ENCODE measurements at regions not wholly inside any gene's neighbourhood (a gene's known extent, or its start where the extent isn't known, plus 50 kb on each side); places are given as distances from the start of the nearest gene placed in this dataset.

GRCh38 chr11:92477686-92478085 is 253.1 kb downstream of the FAT3 start:
- Histone ChIP-seq H3K27ac (ENCODE audit: low read depth, low read length) (no peak overlapping the region), H4K8ac (ENCODE audit: extremely low read depth, insufficient read depth, low read length) (no peak overlapping the region), H3K9ac (replicated peaks in 1 of 4; ENCODE audit: extremely low read depth in 1 of 4, low read depth in 3 of 4, low read length in 3 of 4) (no peak overlapping the region), H4K91ac (replicated peaks; ENCODE audit: insufficient read length, low read length) (no peak overlapping the region), H2BK20ac (ENCODE audit: low read length) (no peak overlapping the region), H3K56ac (replicated peaks; ENCODE audit: insufficient read length, low read depth, low read length) (no peak overlapping the region), H4K20me1 (replicated peaks in 1 of 2; ENCODE audit: control insufficient read depth in 1 of 2, insufficient read depth in 2 of 2, low read length in 2 of 2) (peaks cover 0 to 1% of the 10 kb centered on the region in 2 experiments), H3K4me1 (replicated peaks in 1 of 4; ENCODE audit: control insufficient read depth in 3 of 4, insufficient read depth in 4 of 4, low read length in 3 of 4) (peaks cover 0 to 3% (median under 1%) of the 10 kb centered on the region in 4 experiments; a peak in 3 of 7 replicates), H3K9me3 (ENCODE audit: insufficient read depth in 2 of 2, low read depth in 1 of 2, low read length in 1 of 2) (no peaks in the 10 kb centered on the region), H3K79me1 (ENCODE audit: low read depth, low read length) (no peaks in the 10 kb centered on the region; the same call in 1 of the 2 replicates), H3K23me2 (ENCODE audit: low read depth, low read length) (no peaks in the 10 kb centered on the region), H3K18ac (ENCODE audit: extremely low read depth, low read length) (no peak overlapping the region), H3K27me3 (replicated peaks in 1 of 4; ENCODE audit: control insufficient read depth in 3 of 4, extremely low read depth in 1 of 4, insufficient read depth in 3 of 4, low read length in 3 of 4) (no peaks in the 10 kb centered on the region), H3K79me2 (ENCODE audit: control insufficient read depth in 1 of 2, insufficient read depth in 2 of 2, low read length in 2 of 2) (no peaks in the 10 kb centered on the region), H3K23ac (ENCODE audit: insufficient read length) (no peak overlapping the region), H3K36me3 (ENCODE audit: control insufficient read depth in 2 of 4, insufficient read depth in 4 of 4, low read length in 3 of 4) (no peaks in the 10 kb centered on the region), H3K4ac (replicated peaks; ENCODE audit: insufficient read length, low read depth, low read length) (no peak overlapping the region), H3K4me2 (ENCODE audit: insufficient read depth in 1 of 2, low read depth in 2 of 2, low read length in 2 of 2) (no peak overlapping the region), H3K14ac (ENCODE audit: insufficient read length) (no peak overlapping the region), H2AK5ac (ENCODE audit: low read depth, low read length) (no peak overlapping the region), H3K4me3 (ENCODE audit: extremely low read depth in 1 of 4, insufficient read depth in 2 of 4, low read depth in 3 of 4, low read length in 4 of 4) (no peak overlapping the region), H4K5ac (ENCODE audit: insufficient read length, low read depth, low read length) (no peak overlapping the region), H2BK15ac (ENCODE audit: low read length) (no peak overlapping the region), H2AFZ (ENCODE audit: low read length) (no peak overlapping the region), H2BK12ac (ENCODE audit: low read depth, low read length) (no peak overlapping the region), H2BK5ac (ENCODE audit: low read depth, low read length) (no peak overlapping the region), H2BK120ac (replicated peaks; ENCODE audit: low read depth, low read length) (no peak overlapping the region)
- FAIRE-seq: no peak
- no peak for TF ChIP-seq SIX5 (IDR thresholded peaks at IDR 0.05; ENCODE audit: low read depth, low read length)
- TF ChIP-seq CBX8 (IDR thresholded peaks at IDR 0.05; ENCODE audit: borderline replicate concordance, low read depth, low read length): no peak
- no peak for TF ChIP-seq E2F6 (IDR thresholded peaks at IDR 0.05)
- TF ChIP-seq RNF2 (IDR thresholded peaks at IDR 0.05; ENCODE audit: borderline replicate concordance, low read depth, low read length, missing control alignments, poor library complexity, severe bottlenecking): no peak
- no peak for TF ChIP-seq CBX5 (IDR thresholded peaks at IDR 0.05; ENCODE audit: low read depth, low read length)
- no peak for TF ChIP-seq CHD1 (IDR thresholded peaks at IDR 0.05; ENCODE audit: low read depth, low read length)
- no peak for TF ChIP-seq ZNF274 (IDR thresholded peaks at IDR 0.05; ENCODE audit: borderline replicate concordance, extremely low read depth, low read length)
- TF ChIP-seq SIN3A (conservative IDR thresholded peaks at IDR 0.05 in 1 of 2, IDR thresholded peaks at IDR 0.05 in 1 of 2; ENCODE audit: low read depth in 1 of 2, low read length in 2 of 2): no peak
- no peak for TF ChIP-seq EZH2 (IDR thresholded peaks at IDR 0.05; ENCODE audit: low read depth, low read length, severe bottlenecking)
- TF ChIP-seq KDM5A (IDR thresholded peaks at IDR 0.05; ENCODE audit: low read length): no peak
- no peak for TF ChIP-seq RAD21 (IDR thresholded peaks at IDR 0.05 in 1 of 2, conservative IDR thresholded peaks at IDR 0.05 in 1 of 2; ENCODE audit: low read depth in 2 of 2, low read length in 2 of 2)
- no peak for TF ChIP-seq SP4 (IDR thresholded peaks at IDR 0.05; ENCODE audit: low read length)
- POLR2A ChIA-PET (ENCODE audit: partially characterized antibody): no interaction called here
- 95% methylated on average over 3 of the region's 3 CpGs; no CpG with 5 or more reads in 1 of the 2 experiments for WGBS, 2 experiments (ENCODE audit: extremely low coverage in 1 of 2, insufficient coverage in 1 of 2, insufficient read length in 1 of 2, insufficient replicate concordance in 2 of 2, low coverage in 1 of 2, low lambda C conversion rate in 2 of 2, missing lambda C conversion rate in 1 of 2)
- CTCF ChIA-PET (ENCODE audit: partially characterized antibody): interaction anchor here (1.0 kb wide), 1 partner anchor 10 kb away, joined by 4 read pairs; no protein-coding TSS in a partner anchor
- DNase-seq (ENCODE audit: low read depth in 1 of 2, low spot score in 2 of 2): no peak
